Left hindlimb (tissue), 1 donor: ENCODE measurements at regions not wholly inside any gene's neighbourhood (a gene's known extent, or its start where the extent isn't known, plus 50 kb on each side); places are given as distances from the start of the nearest gene placed in this dataset.
"Not testable (repeated sequence)": the region's sequence is repeated elsewhere in the genome, so short reads cannot be mapped to it uniquely, and the experiment has no call there.

ENCODE experiments used
- DNase-seq: peaks from one replicate; pipeline ENCODE4 v3.0.0-alpha.2; 2018

DNA sequence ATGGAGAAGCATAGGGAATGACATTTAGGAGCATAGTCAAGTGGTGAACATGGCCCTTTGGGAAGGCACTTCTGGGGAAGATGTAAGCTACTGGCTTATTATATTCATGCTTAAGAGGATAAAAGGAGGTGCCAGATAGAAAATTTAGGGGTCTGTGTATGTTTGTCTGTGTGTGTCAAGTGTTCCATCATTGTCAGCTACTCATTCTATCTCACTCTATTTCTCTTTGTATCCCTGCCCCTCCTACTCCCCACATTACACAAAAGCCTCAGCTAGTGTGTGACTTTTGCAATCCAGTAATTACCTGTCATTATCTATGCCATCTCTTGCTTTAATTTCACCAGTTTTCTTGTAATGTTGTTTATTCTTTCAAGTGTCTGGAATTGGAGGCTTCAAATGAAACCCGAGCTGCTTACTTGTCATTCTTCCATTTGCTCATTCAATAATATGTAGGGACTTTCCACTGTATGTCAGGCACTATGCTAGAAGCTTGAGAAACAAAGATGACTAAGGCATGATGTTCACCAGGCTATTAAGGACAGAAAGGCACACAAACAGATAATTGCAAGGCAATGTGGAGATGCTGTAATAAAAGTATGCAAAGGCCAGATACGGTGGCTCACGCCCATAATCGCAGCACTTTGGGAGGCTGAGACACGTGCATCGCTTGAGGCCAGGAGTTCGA is 229.8 kb upstream of the TEX13C start:
- no peak for DNase-seq

- no peak for DNase-seq
These were observed 225.8 kb upstream of the TEX13C start for GRCh38 chrX:125093852-125094251.

- DNase-seq = no peak
These were observed 224.8 kb upstream of the TEX13C start for GRCh38 chrX:125094901-125095300.

DNA sequence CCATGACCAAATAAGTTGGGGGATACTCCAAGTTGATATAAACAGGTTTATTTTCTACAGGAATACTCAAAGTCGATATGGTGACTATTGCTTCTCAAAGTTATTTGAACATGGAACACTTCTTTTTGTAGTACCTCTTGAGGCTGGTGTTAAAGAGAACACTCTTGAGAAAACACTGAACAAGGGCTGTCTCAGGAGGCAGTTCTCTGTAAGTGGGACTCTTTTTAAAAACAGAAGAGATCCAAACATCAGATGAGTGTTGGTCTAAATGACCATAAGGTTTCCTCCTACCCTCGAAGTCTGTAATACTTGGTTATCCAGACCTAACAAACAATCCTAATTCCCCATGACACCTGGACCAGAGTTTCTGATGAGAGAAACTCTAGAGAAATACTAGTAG is 223.2 kb upstream of the TEX13C start:
- no peak for DNase-seq

DNA sequence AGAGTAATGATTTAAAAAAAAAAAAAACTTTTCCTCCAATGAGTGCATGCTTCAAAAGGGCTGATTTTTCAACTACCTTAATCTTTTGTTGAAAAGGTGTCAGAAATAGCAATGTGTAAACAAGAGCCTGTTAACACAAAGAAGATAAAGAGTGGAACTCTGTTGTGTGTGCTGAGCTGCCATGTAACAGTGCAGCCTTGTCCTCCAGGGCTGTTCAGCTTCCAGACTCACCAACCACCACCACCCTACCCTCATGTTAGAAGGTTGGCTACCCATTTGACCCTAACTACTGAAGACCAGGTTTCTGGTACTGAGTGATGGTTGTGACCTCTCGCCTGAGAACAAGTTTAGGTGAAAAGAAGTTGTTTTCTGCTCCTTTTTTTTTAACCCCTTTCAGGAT is 222.8 kb upstream of the TEX13C start:
- no peak for DNase-seq

DNA sequence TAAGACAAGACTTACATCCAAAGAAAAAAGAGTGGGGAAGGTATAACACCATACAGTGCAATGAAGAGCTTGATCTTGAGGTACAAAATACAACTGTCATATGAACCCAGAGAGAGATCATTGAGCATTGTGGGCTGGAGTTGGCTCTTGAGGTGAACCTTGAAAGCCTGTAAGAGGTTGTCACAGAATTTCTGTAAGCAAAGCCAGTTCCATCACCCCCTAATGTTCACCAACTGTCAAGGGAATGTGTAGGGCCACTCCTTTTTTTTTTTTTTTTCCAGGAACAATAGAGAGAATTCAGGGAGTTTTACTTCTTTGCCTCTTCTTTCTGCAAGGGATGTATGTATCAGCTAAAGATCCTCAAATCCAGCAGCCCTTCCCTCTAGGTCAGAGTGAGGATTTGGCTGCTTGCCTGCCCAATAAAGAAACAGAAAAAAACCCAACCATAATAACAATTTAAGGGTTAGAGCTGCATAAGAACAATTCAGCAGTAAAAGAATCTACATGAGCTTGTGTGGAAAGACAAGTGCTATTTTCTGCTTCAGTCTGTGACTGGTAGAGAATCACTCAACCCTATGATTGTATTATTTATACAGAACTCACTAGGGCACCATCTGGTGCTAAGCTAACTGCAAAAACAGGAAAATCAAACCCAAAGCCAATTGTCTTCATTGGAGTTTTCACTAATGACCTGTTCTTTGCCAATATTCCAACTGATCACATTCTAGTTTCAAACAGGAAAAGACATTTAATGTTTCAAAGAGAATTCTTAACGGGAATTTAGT is 217.5 kb upstream of the TEX13C start:
- no peak for DNase-seq

DNA sequence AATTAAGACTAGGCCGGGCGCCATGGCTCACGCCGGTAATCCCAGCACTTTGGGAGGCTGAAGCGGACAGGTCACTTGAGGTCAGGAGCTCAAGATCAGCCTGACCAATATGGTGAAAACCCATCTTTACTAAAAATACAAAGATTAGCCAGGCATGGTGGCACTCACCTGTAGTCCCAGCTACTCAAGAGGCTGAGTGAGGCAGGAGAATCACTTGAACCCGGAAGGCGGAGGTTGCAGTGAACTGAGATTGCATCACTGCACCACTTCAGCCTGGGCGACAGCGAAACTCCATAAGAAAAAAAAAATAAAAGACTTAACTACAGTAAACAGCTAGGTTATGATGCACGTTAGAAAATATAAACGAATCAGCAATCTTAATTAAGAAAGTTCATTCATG is 216.0 kb upstream of the TEX13C start:
- DNase-seq = no peak

DNA sequence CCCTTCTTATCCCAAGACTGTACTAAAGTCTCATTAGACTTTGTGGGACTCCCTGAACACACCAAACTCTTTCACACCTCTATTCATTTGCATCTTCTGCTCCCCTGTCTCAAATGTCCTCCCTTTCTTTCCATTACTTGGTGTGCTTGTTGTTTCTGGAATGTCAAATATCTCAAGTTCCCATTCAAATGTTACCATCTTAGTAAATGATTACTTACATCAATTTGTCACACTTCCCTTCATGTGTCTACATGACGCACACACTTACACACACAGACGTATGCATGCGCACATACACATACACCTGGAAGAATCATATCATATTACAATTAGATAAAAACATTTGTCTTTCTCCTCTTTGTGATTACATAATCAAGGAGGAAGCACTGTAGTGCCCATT is 210.8 kb upstream of the TEX13C start:
- no peak for DNase-seq

GRCh38 chrX:125131164-125131563 is 188.5 kb upstream of the TEX13C start:
- no peak for DNase-seq

- DNase-seq = no peak
These were observed 187.4 kb upstream of the TEX13C start for GRCh38 chrX:125132274-125132673.

DNA sequence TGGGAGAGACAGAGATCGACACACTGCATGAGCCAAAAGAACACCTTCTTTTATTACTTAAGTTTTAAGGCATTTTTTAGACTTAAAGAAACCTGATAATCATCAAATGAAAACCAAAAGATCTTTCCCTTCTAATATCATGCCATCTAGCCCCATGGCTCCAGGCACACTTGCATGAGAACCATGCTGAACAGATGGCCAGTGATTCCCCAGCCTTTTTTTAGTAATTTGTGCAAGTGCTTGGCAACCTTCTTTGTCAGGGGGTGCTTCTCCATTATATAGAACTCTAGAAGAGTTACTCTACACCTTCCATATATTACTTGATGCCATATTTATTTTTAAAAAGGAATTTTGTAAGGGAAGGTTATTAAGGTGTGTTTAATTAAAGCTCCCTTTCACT is 182.2 kb upstream of the TEX13C start:
- DNase-seq = no peak

DNA sequence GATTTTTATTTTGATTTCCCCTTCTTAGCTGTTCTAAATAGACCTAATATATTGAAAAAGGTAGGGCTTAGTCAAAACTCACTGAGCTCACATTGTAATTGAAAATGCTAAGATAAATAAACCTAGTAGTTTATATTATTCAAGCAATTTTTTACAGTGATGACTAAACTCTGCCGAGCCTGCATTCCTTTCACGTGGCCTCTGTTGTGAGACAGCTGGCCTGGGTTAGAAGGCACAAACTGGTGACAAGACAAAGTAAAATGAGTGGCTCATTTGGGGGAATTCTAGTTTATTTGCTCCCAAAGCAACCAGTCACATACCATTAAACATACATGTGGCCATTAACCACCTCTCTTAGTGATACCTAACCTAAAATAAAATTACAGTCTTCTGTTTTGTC is 169.4 kb upstream of the TEX13C start:
- DNase-seq = no peak

DNA sequence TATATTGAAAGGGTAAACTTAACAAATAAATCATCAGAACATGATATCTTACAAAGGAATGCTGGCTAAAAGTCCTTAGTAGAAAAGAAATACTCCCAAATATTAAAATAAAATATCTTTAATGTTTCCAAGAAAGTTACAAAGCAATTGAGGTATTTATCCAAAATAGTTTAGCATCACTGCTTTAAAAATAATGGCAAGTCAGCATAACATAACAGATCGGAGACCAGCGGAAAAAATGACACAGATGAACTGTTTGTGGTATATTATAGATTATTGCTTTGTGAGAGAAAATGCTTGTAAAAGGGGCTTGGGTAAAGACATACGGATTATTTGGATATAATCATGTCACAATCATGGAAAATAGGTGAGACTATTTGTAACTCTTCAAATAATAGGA is 168.5 kb upstream of the TEX13C start:
- DNase-seq = no peak

- DNase-seq = no peak
These were observed 167.7 kb upstream of the TEX13C start for GRCh38 chrX:125152011-125152410.

GRCh38 chrX:125153621-125154020 is 166.1 kb upstream of the TEX13C start:
- DNase-seq = no peak

GRCh38 chrX:125154288-125155257 is 165.1 kb upstream of the TEX13C start:
- not testable (repeated sequence) for DNase-seq

DNA sequence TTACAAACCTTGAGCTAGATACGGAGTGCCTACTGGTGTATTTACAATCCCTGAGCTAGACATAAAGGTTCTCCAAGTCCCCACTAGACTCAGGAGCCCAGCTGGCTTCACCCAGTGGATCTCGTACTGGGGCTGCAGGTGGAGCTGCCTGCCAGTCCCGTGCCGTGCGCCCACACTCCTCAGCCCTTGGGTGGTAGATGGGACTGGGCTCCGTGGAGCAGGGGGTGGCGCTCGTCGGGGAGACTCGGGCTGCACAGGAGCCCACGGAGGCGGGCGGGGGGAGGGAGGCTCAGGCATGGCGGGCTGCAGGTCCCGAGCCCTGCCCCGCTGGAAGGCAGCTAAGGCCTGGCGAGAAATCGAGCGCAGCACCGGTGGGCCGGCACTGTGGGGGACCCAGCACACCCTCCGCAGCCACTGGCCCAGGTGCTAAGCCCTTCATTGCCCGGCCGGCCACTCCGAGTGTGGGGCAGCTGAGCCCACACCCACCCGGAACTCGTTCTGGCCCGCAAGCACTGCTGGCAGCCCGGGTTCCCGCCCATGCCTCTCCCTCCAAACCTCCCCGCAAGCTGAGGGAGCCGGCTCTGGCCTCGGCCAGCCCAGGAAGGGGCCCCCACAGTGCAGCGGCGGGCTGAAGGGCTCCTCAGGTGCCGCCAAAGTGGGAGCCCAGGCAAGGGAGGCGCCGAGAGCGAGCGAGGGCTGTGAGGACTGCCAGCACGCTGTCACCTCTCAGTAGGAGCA is 164.2 kb upstream of the TEX13C start:
- not testable (repeated sequence) for DNase-seq

DNA sequence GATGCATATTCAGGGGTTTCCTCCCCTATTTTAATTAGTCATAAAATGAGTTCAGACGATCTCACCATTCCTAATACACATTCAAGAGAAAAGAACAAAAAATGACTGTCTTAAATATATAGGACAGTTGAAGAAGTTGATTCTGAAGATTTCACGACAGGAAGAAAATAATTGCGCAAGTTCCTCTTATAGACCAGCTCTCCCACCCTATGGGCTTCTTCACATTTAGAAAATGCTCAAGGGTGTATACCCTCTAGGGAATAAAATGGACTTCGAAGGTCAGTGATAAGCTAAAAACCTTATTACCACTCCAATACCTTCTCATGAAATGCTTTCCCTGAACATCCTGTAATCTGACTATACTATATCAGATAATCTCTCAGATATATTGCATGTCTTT is 149.2 kb upstream of the TEX13C start:
- no peak for DNase-seq

GRCh38 chrX:125172531-125172930 is 147.1 kb upstream of the TEX13C start:
- DNase-seq = no peak

DNA sequence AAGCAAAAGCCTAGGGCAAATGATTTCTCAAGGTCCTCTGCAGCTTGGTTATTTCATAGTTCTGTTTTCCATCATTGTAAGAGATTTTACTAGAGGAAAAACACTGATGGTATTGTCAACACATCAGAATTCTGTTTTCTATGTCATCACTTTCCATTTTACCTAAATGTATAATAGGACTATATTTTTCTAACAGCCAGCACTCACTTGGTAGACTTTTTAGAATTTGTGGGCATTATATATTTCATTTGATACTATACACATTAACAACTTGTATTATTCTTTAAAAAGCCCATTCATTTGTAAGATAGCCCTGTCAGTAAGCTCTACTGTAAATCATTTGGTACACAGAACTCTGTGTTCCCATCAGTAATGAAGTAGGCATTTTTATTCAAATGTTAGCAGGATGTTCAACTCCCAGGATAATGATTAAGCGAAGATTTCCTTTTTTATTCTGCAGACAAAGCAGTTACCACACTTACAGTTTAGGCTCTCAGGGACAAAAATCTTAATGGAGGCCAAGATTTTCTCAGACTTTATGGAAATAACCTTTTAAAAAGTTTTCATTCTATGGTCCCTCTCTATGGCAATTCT is 143.6 kb upstream of the TEX13C start:
- no peak for DNase-seq

DNA sequence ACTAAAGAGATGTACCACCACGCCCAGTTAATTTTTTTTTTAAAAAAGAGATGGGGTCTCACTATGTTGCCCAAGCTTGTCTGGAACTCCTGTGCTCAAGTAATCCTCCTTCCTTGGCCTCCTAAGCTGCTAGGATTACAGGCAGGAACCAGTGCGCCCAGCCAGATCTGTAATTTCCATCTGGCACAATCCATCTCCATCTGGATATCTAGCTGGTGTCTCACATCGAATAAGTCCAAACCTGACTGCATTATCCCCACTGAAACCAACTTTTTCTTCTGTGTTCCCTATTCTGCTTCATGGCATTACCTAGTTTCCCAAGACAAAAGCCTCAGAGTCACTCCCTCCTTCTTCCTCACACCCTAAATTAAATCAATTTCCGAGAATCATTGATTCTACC is 125.8 kb upstream of the TEX13C start:
- DNase-seq = no peak

DNA sequence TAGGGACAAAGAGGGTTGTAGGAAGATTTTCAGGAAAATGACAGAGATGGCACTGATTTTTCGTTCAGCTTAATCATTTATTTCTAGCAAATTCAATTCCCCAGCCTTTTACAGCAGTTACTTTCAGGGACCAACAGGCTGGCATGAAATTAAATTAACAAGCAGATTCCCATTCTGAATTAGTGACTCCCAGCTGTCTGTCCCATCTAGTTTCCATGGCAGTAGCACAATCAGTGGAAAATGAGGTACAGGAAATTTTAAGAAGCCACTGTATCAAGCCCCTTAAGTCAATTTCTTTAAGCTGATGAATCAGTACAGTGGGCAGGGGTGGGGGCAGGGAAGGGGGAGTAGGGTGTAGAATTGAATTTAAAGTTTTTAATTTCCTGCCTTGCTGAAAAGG is 121.1 kb upstream of the TEX13C start:
- DNase-seq = no peak
